Heart right ventricle (tissue), 16 donors: ENCODE measurements at regions not wholly inside any gene's neighbourhood (a gene's known extent, or its start where the extent isn't known, plus 50 kb on each side); places are given as distances from the start of the nearest gene placed in this dataset.

Experiments used
- ATAC-seq, 8 donors: fragments of 200-7000 bp; cut with Tn5 transposase; one replicate each; pipeline ENCODE4 v1.9.1; 2020; ENCODE audit warnings: mild to moderate bottlenecking in 8 of 8, moderate library complexity in 8 of 8, moderate number of reproducible peaks in 1 of 8
- DNase-seq, 2 donors: peaks; one replicate each; pipeline ENCODE4 v3.0.0-alpha.2; 2020
- H3K27ac ChIP-seq, 10 donors: fragments of 200-600 bp; sonication (generic) in 2 of 10; one replicate each; pipeline versions ENCODE4 v1.5.0 to v1.8.0; 2020 to 2022; ENCODE audit warnings: mild to moderate bottlenecking in 3 of 10
- H3K27me3 ChIP-seq, 7 donors: fragments of 200-600 bp; one replicate each; pipeline ENCODE4 v1.8.0; 2021 to 2022; ENCODE audit warnings: mild to moderate bottlenecking in 2 of 7
- H3K36me3 ChIP-seq, 9 donors: fragments of 200-600 bp; sonication (generic) in 1 of 9; one replicate each; pipeline versions ENCODE4 v1.5.0 to v1.8.0; 2020 to 2022; ENCODE audit warnings: mild to moderate bottlenecking in 2 of 9
- H3K4me1 ChIP-seq, 9 donors: fragments of 200-600 bp; sonication (generic) in 1 of 9; one replicate each; pipeline versions ENCODE4 v1.5.0 to v1.8.0; 2020 to 2022; ENCODE audit warnings: mild to moderate bottlenecking in 4 of 9
- H3K4me3 ChIP-seq, 10 donors: fragments of 200-600 bp; sonication (generic) in 2 of 10; one replicate each; pipeline versions ENCODE4 v1.5.0 to v1.8.0; 2020 to 2022; ENCODE audit warnings: mild to moderate bottlenecking in 7 of 10, moderate library complexity in 2 of 10
- H3K9me3 ChIP-seq, 11 donors: fragments of 200-600 bp in 10 of 11; sonication (generic) in 2 of 11; one replicate each; pipeline versions ENCODE4 v1.5.0 to v1.8.0; 2013 to 2022; ENCODE audit warnings: mild to moderate bottlenecking in 2 of 11, control low read depth in 1 of 11, moderate library complexity in 1 of 11
- WGBS, 2 donors: extraction: QIAGEN DNeasy Blood & Tissue Kit; methylation state at CpG; one replicate each; pipeline ENCODE4 v1.1.7; 2013; ENCODE audit warnings: inconsistent platforms in 1 of 2; 5-methylcytosine and 5-hydroxymethylcytosine counted together
- intact Hi-C, 10 donors: fragments of 100-400 bp; cut with DNase I; formaldehyde crosslinking; loops; one replicate each; pipeline versions ENCODE4 v1.11.1 to v1.14.2; 2022
- TF ChIP-seq, protein P1 (sequence below), 9 donors: fragments of 200-600 bp; sonication (generic) in 2 of 9; IDR thresholded peaks; one replicate each; pipeline versions ENCODE4 v1.5.0 to v1.8.0; 2021 to 2022; ENCODE audit warnings: antibody characterized with exemption in 9 of 9, mild to moderate bottlenecking in 5 of 9, moderate library complexity in 1 of 9
- donor health status: Arrhythmogenic right ventricular cardiomyopathy.
- donor health status: ischemic (EF 13 %, LVEDD 7.1; RV severe dilation, severe dysfunction).
- donor health status: healthy with polysubstance abuse.
- donor health status: DM: no; HTN: yes; CAD: no.
- donor health status: DM: no; HTN: no; CAD: no.
- donor health status: ischemic (EF 25% LVEDD 6.9; RV normal size, moderate dysfunction).
- donor health status: ischemic (EF 25% LVEDD 5.7; RV mildly dilated, moderate dysfunction).
- donor health status: healthy.
- donor health status: DM: yes; HTN: yes; CAD: no.
- donor health status: Ischemic cardiomyopathy.
- donor health status: ischemic (EF 35%, LVEDD 5.7; RV mildly dilated, moderate dysfunction).
- donor health status: nonischemic (EF 11% LVEDD 7.7; RV severe dilation, severe dysfunction).
- donor health status: DM: yes; HTN: yes; CAD: no.
- donor health status: PGD.
- donor health status: ischemic (EF 29% LVEDD 5.4; RV normal size, mild dysfunction).
- donor health status: nonischemic (EF 23%, LVEDD 6.1; RV moderate dilation, normal function).

DNA sequence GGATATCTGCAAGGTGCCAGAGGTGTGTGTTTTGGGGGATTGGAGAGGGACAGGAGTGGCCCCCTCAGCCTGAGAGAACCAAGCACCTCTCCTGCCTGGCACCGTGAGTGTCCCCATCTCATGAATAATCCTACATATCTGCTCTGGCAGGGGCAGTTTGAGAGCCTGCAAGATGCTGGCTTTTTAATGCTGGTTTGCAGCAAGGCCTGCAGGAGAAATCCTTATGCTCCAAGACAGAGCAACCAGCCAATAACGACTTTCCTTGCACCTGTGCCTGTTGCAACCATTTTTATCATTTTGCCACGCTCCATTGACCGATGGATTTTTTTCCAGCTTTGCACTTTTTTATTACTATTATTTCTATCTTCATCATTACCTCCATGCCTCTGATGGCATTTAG is 259.4 kb upstream of the SKOR2 start:
- Histone ChIP-seq H3K4me1 (peaks cover 0 to 4% (median 0%) of the 10 kb centered on the region in 9 donors), H3K27ac (no peak overlapping the region), H3K27me3 (peaks cover 0 to 11% (median 0%) of the 10 kb centered on the region in 7 donors), H3K9me3 (peaks cover 0 to 3% (median 0%) of the 10 kb centered on the region in 11 donors), H3K4me3 (no peak overlapping the region), H3K36me3 (no peaks in the 10 kb centered on the region)
- TF ChIP-seq, protein P1, sequence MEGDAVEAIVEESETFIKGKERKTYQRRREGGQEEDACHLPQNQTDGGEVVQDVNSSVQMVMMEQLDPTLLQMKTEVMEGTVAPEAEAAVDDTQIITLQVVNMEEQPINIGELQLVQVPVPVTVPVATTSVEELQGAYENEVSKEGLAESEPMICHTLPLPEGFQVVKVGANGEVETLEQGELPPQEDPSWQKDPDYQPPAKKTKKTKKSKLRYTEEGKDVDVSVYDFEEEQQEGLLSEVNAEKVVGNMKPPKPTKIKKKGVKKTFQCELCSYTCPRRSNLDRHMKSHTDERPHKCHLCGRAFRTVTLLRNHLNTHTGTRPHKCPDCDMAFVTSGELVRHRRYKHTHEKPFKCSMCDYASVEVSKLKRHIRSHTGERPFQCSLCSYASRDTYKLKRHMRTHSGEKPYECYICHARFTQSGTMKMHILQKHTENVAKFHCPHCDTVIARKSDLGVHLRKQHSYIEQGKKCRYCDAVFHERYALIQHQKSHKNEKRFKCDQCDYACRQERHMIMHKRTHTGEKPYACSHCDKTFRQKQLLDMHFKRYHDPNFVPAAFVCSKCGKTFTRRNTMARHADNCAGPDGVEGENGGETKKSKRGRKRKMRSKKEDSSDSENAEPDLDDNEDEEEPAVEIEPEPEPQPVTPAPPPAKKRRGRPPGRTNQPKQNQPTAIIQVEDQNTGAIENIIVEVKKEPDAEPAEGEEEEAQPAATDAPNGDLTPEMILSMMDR (IDR thresholded peaks at IDR 0.05) = no peak
- DNase-seq = no peak
- WGBS, 2 donors = 87 to 89% methylated on average over 4 of the region's 4 CpGs
- intact Hi-C loops = loop anchor here in 1 of 10 donors (10.0 kb wide), 1 partner anchor 126 kb away; no protein-coding TSS in a partner anchor
- no peak for ATAC-seq

DNA sequence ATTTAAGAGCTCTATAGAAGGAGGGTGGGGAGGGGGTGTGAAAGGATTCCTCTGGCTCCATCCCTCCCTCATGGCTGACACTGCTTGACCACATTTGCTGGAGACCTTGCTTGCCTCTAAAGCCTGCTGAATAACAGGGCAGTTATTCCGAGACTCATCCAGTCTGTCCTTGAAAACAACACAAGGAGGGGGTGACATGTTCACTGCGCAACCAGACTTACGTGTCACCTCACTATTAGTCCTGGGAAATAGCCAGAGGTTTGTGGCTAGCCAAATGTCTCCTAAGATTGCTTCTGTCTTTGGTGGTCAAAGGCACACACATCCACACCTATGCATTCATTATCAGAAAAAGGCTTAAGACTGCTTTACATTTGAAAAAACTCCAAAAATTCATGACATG is 256.2 kb upstream of the SKOR2 start:
- TF ChIP-seq, protein P1 (IDR thresholded peaks at IDR 0.05) = no peak
- 91% methylated on average over 3 of the region's 3 CpGs for WGBS, 2 donors
- Histone ChIP-seq H3K27me3 (no peaks in the 10 kb centered on the region), H3K36me3 (no peaks in the 10 kb centered on the region), H3K27ac (no peak overlapping the region), H3K4me3 (no peak overlapping the region), H3K4me1 (peaks cover 0 to 4% (median 0%) of the 10 kb centered on the region in 9 donors), H3K9me3 (no peaks in the 10 kb centered on the region)
- ATAC-seq (no peak), DNase-seq (no peak)
- intact Hi-C loops = no loop called here

DNA sequence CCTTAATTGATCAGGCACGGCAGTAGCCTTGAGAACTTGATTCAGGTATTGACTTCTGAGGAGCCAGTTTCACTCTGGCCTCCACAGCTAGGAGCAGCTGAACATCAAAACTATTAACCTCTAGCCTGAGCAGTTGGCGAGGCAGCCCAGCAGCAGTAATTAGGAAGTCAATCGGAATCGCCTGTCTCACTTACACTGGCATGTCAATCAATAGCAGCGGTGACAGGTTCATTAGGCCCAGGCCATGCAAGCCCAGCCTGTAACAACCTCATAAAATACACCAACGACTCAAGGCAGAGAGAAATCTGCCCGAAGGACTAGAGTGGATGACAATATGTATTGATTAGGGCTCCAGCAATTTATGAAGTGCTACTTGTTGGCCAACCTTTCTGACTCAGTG is 255.4 kb upstream of the SKOR2 start:
- intact Hi-C loops = no loop called here
- TF ChIP-seq, protein P1 (IDR thresholded peaks at IDR 0.05) = no peak
- Histone ChIP-seq H3K27me3 (no peaks in the 10 kb centered on the region), H3K36me3 (no peaks in the 10 kb centered on the region), H3K4me1 (peaks cover 0 to 4% (median 0%) of the 10 kb centered on the region in 9 donors), H3K9me3 (no peaks in the 10 kb centered on the region), H3K27ac (no peak overlapping the region), H3K4me3 (no peak overlapping the region)
- 67 to 82% methylated on average over 7 of the region's 7 CpGs for WGBS, 2 donors
- DNase-seq (no peak), ATAC-seq (no peak)

DNA sequence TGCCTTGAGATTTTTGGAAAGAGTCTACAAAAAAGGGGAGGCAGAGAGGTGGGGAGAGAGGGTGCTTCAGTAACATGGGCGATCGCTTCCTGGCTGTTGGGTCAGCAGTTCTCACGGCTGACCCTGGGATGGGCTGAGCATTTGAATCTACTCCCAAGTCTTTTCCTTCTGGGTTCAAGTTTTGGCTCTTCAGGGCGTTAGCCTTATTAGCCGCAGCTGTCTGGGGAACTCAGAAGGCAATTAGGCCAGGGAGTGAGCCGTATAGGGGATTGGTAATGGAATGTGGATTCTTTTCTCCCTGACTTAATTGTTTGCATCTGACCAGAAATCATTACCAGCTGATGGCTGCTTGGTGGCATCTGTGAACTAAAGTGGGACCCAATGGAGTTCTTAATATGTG is 250.5 kb upstream of the SKOR2 start:
- Histone ChIP-seq H3K4me1 (no peaks in the 10 kb centered on the region), H3K36me3 (no peaks in the 10 kb centered on the region), H3K9me3 (no peaks in the 10 kb centered on the region), H3K4me3 (no peak overlapping the region), H3K27ac (no peak overlapping the region), H3K27me3 (peaks cover 0 to 21% (median 0%) of the 10 kb centered on the region in 7 donors)
- intact Hi-C loops = no loop called here
- ATAC-seq (no peak), DNase-seq (no peak)
- WGBS, 2 donors = 67 to 81% methylated on average over 6 of the region's 6 CpGs
- TF ChIP-seq, protein P1 (IDR thresholded peaks at IDR 0.05) = no peak
